ENCODE measurements at regions not wholly inside any gene's neighbourhood (a gene's known extent, or its start where the extent isn't known, plus 50 kb on each side); places are given as distances from the start of the nearest gene placed in this dataset.
"Not testable (repeated sequence)": the region's sequence is repeated elsewhere in the genome, so short reads cannot be mapped to it uniquely, and the experiment has no call there.

DNA sequence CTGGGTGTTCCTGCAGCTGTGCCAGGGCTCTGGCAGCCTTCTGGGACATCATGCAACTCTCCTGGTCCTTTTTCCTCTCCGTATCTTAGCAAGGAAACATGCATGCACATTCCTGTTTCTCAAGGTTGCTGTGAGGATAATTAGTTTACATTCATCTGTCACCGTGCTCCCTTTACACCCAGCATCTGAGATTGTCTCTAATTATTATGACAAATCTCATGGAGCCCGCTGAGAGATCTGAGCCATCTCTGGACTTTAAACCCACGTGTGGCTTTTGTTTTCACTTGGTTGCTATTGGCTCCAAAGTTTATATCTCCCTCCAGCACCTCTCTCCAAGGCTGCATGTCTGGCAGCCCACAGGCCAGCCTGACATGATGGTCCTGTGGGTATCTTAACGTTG is 167.6 kb downstream of the UNC5CL start (continued):
- TF ChIP-seq, protein P1, sequence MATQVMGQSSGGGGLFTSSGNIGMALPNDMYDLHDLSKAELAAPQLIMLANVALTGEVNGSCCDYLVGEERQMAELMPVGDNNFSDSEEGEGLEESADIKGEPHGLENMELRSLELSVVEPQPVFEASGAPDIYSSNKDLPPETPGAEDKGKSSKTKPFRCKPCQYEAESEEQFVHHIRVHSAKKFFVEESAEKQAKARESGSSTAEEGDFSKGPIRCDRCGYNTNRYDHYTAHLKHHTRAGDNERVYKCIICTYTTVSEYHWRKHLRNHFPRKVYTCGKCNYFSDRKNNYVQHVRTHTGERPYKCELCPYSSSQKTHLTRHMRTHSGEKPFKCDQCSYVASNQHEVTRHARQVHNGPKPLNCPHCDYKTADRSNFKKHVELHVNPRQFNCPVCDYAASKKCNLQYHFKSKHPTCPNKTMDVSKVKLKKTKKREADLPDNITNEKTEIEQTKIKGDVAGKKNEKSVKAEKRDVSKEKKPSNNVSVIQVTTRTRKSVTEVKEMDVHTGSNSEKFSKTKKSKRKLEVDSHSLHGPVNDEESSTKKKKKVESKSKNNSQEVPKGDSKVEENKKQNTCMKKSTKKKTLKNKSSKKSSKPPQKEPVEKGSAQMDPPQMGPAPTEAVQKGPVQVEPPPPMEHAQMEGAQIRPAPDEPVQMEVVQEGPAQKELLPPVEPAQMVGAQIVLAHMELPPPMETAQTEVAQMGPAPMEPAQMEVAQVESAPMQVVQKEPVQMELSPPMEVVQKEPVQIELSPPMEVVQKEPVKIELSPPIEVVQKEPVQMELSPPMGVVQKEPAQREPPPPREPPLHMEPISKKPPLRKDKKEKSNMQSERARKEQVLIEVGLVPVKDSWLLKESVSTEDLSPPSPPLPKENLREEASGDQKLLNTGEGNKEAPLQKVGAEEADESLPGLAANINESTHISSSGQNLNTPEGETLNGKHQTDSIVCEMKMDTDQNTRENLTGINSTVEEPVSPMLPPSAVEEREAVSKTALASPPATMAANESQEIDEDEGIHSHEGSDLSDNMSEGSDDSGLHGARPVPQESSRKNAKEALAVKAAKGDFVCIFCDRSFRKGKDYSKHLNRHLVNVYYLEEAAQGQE (IDR thresholded peaks at IDR 0.05) = no peak

DNA sequence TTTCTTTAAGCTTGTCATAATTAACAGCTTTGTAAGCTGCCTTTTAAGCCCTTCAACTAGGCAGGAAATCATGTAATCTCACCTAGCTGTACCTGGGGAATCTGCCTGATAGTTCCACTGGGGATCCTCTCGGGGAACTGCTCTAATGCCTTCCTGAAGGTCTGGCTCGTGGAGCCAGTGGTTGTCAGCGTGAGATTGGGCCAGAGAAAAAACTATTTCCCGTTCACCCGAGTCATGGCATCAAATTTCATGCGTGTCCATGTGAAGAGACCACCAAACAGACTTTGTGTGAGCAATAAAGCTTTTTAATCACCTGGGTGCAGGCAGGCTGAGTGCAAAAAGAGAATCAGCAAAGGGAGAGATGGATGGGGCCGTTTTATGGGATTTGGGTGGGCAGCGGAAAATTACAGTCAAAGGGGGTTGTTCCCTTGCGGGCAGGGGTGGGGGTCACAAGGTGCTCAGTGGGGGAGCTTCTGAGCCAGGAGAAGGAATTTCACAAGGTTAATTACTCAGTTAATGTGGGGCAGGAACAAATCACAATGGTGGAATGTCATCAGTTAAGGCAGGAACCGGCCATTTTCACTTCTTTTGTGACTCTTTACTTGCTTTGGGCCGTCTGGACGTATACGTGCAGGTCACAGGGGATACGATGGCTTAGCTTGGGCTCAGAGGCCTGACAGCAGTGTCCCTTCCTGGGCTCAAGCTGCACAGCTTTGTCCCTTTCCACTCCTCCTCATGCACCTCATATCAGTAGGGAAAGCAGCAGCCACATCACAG is 170.7 kb downstream of the UNC5CL start:
- DNase-seq (ENCODE audit: low read depth in 1 of 2, low spot score in 1 of 2); ATAC-seq; H3K4me1 ChIP-seq; POLR2A ChIA-PET; H3K4me2 ChIP-seq; H3K27ac ChIP-seq; H3K4me3 ChIP-seq; FAIRE-seq; H3K9me3 ChIP-seq: not testable (repeated sequence)
- WGBS (ENCODE audit: missing lambda C conversion rate) = 63% methylated on average over 10 of the region's 14 CpGs
- CTCF ChIA-PET = interaction anchor here (1.3 kb wide), 1 partner anchor 22 kb away, joined by 3 read pairs; no protein-coding TSS in a partner anchor

DNA sequence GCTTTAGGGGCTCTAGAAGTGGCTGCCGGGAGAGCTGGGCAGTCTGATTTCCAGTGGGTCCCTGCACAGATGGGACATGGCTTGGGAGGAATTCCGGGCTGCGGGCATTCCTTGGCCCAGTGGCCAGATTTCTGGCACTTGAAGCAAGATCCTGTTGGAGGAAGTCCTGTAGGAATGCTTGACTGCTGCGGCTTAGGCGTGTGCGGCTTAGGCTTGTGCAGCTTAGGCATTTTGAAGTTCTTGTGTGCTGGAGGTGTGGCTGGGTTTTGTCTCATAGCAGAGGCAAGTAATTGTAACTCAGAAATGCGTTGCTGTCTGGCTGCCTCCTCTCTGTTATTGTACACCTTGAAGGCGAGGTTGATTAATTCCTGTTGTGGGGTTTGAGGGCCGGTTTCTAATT is 171.5 kb downstream of the UNC5CL start:
- H3K4me1 ChIP-seq; H3K4me3 ChIP-seq; POLR2A ChIA-PET; H3K9me3 ChIP-seq; FAIRE-seq; H3K4me2 ChIP-seq; ATAC-seq; H3K27ac ChIP-seq; DNase-seq (ENCODE audit: low read depth in 1 of 2, low spot score in 1 of 2): not testable (repeated sequence)
- 84% methylated on average over 7 of the region's 9 CpGs for WGBS (ENCODE audit: missing lambda C conversion rate)
- CTCF ChIA-PET = interaction anchor here (1.3 kb wide), 1 partner anchor 22 kb away, joined by 3 read pairs; no protein-coding TSS in a partner anchor

DNA sequence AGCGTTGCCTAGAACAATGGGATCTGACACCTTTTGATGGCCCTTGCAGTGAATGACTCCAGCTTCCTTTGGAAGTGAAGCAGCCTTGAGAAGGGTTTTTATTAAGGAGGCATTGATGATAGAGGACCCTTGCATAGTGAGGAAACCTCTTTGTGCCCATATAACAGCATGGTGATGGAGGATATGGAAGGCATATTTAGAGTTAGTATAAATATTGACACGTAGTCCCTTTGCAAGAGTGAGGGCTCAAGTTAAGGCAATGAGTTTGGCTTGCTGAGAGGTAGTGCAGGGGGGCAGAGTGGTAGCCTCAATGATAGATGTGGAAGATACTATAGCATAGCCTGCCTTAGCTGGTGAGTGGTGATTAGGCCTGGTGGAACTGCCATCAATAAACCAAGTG is 173.8 kb downstream of the UNC5CL start:
- ATAC-seq; H3K9me3 ChIP-seq; H3K4me3 ChIP-seq; POLR2A ChIA-PET; DNase-seq (ENCODE audit: low read depth in 1 of 2, low spot score in 1 of 2); H3K4me1 ChIP-seq; H3K4me2 ChIP-seq; CTCF ChIA-PET; H3K27ac ChIP-seq; FAIRE-seq: not testable (repeated sequence)
- 46% methylated on average over 2 of the region's 2 CpGs for WGBS (ENCODE audit: missing lambda C conversion rate)

DNA sequence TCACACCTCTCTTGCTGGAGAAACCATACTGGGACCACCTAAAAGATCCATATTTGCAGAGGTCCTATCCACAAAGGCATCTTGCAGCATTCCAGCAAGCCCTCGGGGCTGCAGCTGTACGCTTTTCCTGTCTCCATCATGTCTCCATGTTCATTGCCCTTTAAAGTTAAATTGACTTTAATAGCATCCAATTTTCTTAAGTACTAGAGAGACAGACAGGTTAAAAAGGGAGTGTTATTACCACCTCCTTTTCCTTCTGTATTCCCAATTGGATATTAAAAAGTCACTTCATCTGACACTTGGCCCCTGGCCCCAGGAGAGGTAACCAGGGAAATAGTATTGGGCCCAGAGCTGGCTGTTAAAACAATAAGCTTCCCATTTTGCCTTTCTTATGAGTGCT is 178.6 kb downstream of the UNC5CL start:
- ChIA-PET POLR2A (no interaction called here), CTCF (no interaction called here)
- no peaks in the 10 kb centered on the region for H3K9me3 ChIP-seq
- no peak overlapping the region for H3K4me3 ChIP-seq
- H3K4me2 ChIP-seq = no peak overlapping the region
- FAIRE-seq (no peak), DNase-seq (ENCODE audit: low read depth in 1 of 2, low spot score in 1 of 2) (no peak), ATAC-seq (no peak)
- 32% methylated on average over 2 of the region's 2 CpGs for WGBS (ENCODE audit: missing lambda C conversion rate)
- H3K4me1 ChIP-seq = no peaks in the 10 kb centered on the region
- no peak overlapping the region for H3K27ac ChIP-seq
- TF ChIP-seq KDM1A (IDR thresholded peaks at IDR 0.05; ENCODE audit: low read depth) (no peak), NFE2L2 (conservative IDR thresholded peaks at IDR 0.05; ENCODE audit: low read length) (no peak), ZC3H11A (IDR thresholded peaks at IDR 0.05) (no peak), TFCP2L1 (CRISPR knock-in tag; IDR thresholded peaks at IDR 0.05) (no peak), POLR2AphosphoS2 (conservative IDR thresholded peaks at IDR 0.05; ENCODE audit: low read length) (no peak), CBX2 (IDR thresholded peaks at IDR 0.05; ENCODE audit: borderline replicate concordance, low read depth) (no peak), EHF (CRISPR knock-in tag; IDR thresholded peaks at IDR 0.05) (no peak)
- TF ChIP-seq, protein P2, sequence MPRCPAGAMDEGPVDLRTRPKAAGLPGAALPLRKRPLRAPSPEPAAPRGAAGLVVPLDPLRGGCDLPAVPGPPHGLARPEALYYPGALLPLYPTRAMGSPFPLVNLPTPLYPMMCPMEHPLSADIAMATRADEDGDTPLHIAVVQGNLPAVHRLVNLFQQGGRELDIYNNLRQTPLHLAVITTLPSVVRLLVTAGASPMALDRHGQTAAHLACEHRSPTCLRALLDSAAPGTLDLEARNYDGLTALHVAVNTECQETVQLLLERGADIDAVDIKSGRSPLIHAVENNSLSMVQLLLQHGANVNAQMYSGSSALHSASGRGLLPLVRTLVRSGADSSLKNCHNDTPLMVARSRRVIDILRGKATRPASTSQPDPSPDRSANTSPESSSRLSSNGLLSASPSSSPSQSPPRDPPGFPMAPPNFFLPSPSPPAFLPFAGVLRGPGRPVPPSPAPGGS (IDR thresholded peaks at IDR 0.05) = no peak
